DMS 273 (cell line): ENCODE measurements at regions not wholly inside any gene's neighbourhood (a gene's known extent, or its start where the extent isn't known, plus 50 kb on each side); places are given as distances from the start of the nearest gene placed in this dataset.

Experiments
- DNase-seq: peaks from one replicate; lab custom pipeline; 2025; ENCODE audit not compliant: unreplicated experiment; lab: John Stamatoyannopoulos, UW

DNA sequence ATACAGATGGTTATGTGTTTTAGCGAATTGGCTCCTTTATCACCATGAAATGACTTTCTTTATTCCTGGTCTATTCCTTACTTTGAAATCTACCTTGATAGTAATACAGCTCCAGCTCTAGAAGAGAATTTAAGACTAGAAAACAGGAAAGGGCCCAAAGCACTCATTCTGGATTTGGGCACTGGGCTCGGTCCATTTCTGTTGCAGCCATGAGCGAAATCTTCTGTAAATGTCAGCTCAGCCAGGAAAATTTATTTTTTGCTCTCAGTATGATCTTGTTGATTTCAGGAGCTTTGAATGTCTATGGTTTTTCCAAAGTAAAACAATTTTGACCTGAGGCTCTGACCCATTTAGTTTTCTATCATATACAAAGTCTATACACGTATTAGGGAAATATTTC, 104.1 kb downstream of the DIRAS2 start:
- DNase-seq, result no peak

DNA sequence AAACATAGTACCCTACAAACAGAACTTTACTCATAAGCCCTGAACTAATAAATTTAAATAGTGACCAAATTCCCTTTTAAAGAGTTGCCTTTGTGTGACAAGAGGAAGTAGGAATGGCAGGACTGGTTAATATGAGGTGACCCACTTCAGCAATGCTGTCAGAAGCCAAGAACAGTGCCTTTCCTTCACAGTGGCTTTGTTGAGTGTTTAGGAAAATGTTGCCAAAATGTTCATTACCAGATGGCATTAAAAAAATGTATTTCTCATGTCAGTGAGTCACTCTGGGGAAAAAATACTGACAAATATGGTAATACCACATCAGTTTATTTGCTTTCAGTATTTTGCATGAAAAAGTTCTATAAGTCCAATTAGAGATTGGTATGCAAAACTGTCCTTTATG, 103.3 kb downstream of the DIRAS2 start:
- no peak for DNase-seq

DNA sequence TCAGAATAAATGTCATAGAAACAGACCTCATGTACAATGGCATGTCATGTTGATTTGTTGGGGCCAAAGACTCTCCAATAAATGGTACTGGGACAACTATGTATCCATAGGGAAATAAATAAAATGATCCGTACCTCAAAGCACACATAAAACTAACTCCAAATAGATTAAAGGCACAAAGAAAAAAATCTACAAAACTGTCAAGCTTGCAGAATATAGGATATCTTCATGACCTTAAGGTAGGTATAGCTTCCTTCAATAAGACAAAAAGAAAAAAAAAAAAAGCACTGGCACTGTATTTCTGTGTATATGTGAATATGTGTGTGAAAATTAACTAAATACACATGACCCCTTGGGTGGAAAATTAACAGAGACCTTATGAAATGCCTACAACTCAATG, 101.9 kb downstream of the DIRAS2 start:
- no peak for DNase-seq

DNA sequence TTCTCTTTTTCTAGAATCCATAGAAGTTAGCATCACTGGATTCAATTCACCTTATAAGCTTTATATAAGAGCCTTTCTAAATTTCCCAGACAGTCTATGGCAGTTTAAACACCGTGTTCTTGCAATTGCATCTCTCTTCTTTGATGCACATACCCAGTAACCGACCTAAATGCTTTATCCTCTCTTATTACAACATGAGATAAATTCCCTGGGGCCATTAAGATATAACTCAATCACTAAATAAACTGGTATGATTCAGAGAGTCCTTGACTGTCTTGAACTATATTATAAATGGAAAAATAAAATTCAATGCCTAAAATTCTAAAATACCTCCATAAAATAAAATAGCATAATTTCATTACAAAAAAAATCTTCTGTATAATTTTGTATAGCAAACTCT, 98.1 kb downstream of the DIRAS2 start:
- no peak for DNase-seq

DNA sequence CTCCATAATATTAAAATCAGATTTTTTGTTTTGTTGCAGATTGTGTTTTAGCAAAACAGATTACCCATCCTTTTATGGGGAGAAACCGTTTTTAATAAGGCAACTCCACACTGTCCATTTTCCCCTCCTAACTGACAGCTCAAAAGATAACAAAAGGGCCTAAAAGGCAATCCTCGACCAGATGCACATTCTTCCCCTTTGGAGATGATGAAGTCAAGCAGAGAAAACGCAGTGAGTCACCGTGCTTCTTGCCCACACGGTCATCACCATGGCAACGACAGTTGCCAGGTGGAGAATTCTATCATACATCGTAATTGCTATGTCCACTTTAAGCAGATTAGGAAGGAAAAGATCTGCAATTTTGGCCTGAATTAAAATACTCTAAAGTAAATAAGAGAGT, 96.4 kb downstream of the DIRAS2 start:
- peak; percentile 86 for DNase-seq

DNA sequence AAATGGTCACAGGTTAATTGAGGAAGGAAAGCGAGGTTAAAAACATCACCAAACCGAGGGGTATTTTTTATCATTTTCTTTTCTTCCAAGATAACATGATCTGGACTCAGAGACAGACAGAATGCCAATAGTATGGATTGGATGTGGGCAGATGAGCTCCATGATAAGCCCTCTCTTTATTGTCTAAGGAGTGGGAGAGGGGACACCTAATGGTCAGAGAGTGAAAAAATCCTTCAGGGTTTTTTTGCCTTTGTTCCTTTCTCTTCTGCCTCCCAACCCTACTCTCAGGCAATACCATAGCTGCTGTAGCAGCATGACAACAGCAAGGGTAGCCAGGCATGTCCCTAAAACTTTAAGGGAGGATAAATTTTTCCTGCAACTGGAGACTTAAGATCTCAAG, 94.7 kb downstream of the DIRAS2 start:
- DNase-seq, result no peak

DNA sequence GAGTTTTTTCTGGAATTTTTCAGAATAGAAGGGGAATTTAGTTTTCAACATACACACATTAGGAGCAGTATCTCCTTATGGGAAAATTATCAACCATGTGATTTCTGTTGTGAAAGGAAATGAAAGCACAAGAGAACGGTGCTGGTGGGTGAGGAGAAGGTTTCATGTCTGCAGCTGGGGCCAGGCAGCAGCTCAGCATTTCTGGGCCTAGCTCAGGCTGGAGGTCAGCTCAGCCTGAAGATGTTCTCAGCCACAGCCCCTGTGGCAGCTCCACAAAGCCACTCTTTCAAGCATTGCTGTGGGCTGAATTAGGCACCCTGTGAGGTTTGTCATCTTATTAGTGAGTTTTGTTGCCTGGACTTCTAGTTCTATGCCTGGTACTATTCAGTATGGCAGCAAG, 90.3 kb downstream of the DIRAS2 start:
- no peak for DNase-seq

DNA sequence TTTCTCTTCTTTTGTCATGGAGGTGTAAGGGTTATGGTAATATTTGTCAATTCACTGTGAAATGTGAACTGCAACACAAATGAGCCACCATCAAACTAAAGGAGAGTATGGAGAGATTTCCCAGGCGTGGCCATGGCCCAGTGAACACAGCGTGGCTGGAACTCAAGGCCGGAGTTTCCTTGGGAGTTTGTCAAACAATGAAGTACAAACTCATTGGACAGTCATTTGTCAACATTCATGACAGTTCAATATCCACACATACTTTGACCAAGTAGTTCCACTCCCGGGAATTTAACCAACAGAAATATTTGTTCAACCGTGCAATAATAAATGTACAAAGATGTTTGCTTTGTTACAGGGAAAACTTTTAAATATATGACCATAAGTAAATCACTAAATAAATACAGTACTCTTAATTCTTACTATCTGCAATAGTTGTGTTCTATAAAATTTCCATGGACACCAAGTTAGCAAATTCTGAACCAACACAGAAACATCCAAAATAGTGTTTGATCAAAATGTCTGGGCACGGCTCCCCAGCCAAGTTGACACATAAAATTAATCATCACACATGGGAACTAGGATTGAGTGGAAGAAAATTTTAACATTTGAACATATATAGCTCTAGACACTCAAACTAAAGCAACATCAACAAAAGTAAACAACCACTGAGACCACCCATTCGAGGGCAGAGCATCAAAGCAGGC, 87.1 kb downstream of the DIRAS2 start:
- no peak for DNase-seq

DNA sequence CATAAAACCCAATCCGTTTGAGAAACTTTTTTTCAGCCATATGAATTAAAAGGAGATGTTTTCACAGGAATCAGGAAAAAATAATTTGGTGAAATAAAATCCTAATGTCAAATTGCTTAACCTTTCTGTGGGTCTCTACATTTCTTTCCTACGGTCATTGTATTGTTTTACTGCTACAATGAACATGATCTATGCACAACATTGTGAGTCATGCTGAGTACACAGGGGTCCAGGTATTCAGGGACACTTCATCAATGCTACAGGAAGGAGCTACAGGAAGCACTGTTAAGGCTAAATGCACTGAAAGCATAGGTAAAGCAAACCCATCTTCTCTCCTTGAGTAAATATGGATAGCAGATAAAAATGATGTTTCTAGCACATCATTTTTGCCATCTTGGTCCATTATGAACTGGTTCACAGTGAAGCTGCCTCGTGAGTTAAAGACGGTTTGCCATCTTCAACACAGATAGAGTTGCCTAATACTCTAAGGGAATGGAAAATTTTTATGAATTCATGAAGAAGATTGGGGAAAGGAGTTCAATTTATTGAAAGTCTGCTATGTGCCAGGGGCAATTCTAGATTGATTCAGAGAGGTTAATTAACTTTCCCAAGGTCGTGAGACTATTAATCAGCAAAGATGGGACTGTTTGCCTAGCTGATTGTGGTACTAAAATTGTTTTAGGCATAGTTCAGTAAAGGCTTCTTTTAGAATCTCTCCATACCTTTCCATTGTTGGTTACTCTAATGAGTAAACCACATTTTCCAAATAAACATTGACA, 85.5 kb downstream of the DIRAS2 start:
- DNase-seq, result no peak

DNA sequence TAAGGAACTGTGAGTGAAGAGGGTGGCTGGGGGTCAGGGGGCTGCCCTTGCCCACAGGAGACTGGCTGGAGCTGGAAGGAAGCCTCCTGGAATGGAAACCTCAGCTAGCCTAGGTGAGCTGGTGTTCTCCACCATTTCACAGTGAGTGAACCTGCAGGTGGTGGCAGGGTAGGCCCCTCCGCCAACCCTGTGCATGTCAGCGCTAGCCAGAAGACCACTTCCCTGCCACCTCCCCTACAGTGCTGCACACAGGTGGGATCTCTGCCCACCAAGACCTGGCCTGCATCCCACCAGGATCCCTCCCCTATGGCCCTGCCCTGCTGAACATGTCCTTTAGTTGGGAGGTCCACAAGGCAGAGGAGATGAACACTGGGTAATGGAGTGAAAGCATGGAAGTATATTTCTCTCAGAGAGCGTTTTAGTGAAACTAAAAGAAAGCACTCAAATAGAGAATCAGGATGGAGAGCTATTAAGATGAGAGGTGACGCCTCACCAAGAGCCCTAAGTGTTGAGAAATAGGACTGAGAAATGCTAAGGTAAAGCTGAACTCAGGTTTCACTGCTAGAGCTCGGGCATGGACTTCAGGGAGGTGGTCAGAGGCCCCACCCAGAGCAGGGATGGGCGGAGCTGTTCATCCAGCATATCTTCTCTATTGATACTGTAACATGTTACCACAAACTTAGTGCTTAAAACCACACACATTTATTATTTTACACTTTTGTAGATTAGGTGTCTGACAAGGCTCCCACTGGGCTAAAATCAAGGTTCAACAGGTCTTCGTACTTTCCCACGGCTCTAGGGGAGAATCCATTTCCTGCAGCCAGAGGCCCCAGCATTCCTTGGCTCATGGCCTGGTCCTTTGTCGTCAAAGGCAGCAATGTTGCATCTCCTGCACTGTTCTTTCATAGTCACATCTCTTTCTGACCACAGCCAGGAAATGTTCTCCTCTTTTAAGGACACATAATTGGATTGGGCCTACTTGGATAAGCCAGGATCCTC, 83.2 kb downstream of the DIRAS2 start:
- DNase-seq, result no peak
